IPS-18a (cell line): ENCODE measurements at regions not wholly inside any gene's neighbourhood (a gene's known extent, or its start where the extent isn't known, plus 50 kb on each side); places are given as distances from the start of the nearest gene placed in this dataset.
A peak's percentile ranks its signal among the peaks of the same experiment; 100 is the strongest.

Source experiments
- H3K27ac ChIP-seq: one replicate; pipeline ENCODE4 v1.5.1; 2013; ENCODE audit warnings: low read length
- H3K27me3 ChIP-seq: one replicate; pipeline ENCODE4 v1.6.1; 2013; ENCODE audit warnings: mild to moderate bottlenecking, low read length; ENCODE audit not compliant: control insufficient read depth, insufficient read depth
- H3K36me3 ChIP-seq: one replicate; pipeline ENCODE4 v1.6.1; 2013; ENCODE audit warnings: low read depth, low read length; ENCODE audit not compliant: control insufficient read depth
- H3K4me1 ChIP-seq: one replicate; pipeline ENCODE4 v1.6.1; 2013; ENCODE audit warnings: low read depth, low read length; ENCODE audit not compliant: control insufficient read depth
- H3K4me3 ChIP-seq: one replicate; pipeline ENCODE4 v1.5.1; 2013; ENCODE audit warnings: low read length
- H3K9ac ChIP-seq: one replicate; pipeline ENCODE4 v1.6.1; 2013; ENCODE audit warnings: mild to moderate bottlenecking, low read length, moderate library complexity
- H3K9me3 ChIP-seq: one replicate; pipeline ENCODE4 v1.6.1; 2013; ENCODE audit warnings: low read depth, low read length; ENCODE audit not compliant: control insufficient read depth

DNA sequence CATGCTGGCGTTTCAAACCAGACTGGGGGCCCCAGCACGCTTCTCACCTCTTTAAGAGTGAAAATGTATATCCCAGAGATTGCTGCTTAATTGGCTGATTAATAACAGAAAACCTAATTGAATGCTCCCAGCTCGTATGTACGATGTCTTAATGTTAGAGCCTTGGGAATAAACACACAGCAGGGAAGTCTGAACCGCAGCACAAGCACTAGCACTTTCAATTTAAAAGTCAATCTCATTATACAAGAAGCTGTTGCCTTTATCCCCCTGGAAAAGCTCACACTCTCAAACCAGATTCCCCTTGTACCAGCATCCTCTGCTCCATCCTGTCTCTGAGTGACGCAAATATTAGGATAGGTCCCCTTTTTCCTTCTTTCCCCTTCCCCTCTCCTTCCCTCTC lies 449.1 kb downstream of the MN1 start:
- H3K4me3 ChIP-seq = no peak overlapping the region

GRCh38 chr22:27358096-27358870 lies 443.3 kb downstream of the MN1 start:
- Histone ChIP-seq H3K36me3 (no peaks in the 10 kb centered on the region), H3K27me3 (no peaks in the 10 kb centered on the region), H3K27ac (no peak overlapping the region), H3K4me1 (no peaks in the 10 kb centered on the region), H3K9me3 (peaks cover 6% of the 10 kb centered on the region), H3K9ac (no peak overlapping the region), H3K4me3 (no peak overlapping the region)

More for the DNA sequence above, 449.1 kb downstream of the MN1 start:
- Histone ChIP-seq H3K27ac (no peak overlapping the region), H3K36me3 (no peaks in the 10 kb centered on the region), H3K9ac (no peak overlapping the region), H3K9me3 (peaks cover 6% of the 10 kb centered on the region), H3K27me3 (no peaks in the 10 kb centered on the region), H3K4me1 (peaks cover 6% of the 10 kb centered on the region)

GRCh38 chr22:27370269-27370668 lies 431.3 kb downstream of the MN1 start:
- no peak overlapping the region for H3K4me3 ChIP-seq
- no peak overlapping the region for H3K9ac ChIP-seq
- H3K36me3 ChIP-seq = no peaks in the 10 kb centered on the region
- H3K27me3 ChIP-seq = no peaks in the 10 kb centered on the region
- no peak overlapping the region for H3K27ac ChIP-seq
- no peaks in the 10 kb centered on the region for H3K9me3 ChIP-seq
- H3K4me1 ChIP-seq = peaks cover 10% of the 10 kb centered on the region

DNA sequence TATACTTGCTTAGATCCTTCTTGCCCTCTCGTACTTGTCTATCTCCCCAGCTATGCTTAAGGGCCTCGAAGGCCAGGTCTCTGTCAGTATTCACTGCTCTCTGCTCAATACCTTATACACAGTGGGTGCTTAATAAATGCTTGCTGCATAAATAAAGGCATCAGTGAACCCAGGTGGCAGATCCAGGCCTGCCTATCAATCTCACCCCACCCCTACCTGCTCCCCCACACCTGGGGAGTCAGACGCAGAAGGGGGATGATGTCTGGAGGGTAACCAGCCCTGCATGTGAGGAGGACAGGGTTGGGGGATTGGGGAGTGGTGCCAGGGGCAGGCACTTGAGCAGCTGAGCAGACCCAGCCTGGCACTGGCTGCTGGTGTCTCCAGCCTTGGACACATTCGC lies 430.6 kb downstream of the MN1 start:
- H3K9me3 ChIP-seq = no peaks in the 10 kb centered on the region
- no peak overlapping the region for H3K4me3 ChIP-seq
- no peak overlapping the region for H3K27ac ChIP-seq
- no peaks in the 10 kb centered on the region for H3K27me3 ChIP-seq
- peaks cover 10% of the 10 kb centered on the region for H3K4me1 ChIP-seq
- no peaks in the 10 kb centered on the region for H3K36me3 ChIP-seq
- no peak overlapping the region for H3K9ac ChIP-seq

DNA sequence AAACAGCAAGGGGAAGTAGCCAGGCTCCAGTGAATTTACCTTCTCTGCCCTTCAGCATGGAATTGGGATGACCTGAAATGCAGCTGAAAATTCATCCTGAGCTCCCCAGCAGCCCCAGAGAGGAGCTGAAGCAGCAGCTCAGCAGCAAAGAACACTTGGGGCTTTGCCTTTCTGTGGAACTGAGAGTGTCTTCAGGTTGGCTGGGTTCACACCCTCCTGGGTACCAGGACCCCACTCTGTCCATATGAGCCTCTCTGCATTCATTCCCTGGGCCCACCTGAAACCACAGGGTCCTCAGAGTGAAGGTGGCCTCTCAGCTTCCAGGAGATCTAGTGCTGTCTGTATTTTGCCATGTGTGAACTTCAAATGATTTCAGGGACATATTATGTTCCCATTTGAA lies 429.2 kb downstream of the MN1 start:
- peaks cover 10% of the 10 kb centered on the region for H3K4me1 ChIP-seq
- no peaks in the 10 kb centered on the region for H3K36me3 ChIP-seq
- H3K9ac ChIP-seq = no peak overlapping the region
- no peak overlapping the region for H3K4me3 ChIP-seq
- H3K9me3 ChIP-seq = no peaks in the 10 kb centered on the region
- no peaks in the 10 kb centered on the region for H3K27me3 ChIP-seq
- H3K27ac ChIP-seq = no peak overlapping the region

GRCh38 chr22:27372969-27373670 lies 428.4 kb downstream of the MN1 start:
- peaks cover 10% of the 10 kb centered on the region for H3K4me1 ChIP-seq
- no peak overlapping the region for H3K9ac ChIP-seq
- H3K9me3 ChIP-seq = no peaks in the 10 kb centered on the region
- no peaks in the 10 kb centered on the region for H3K27me3 ChIP-seq
- H3K4me3 ChIP-seq = peak overlapping the region; percentile 38
- no peak overlapping the region for H3K27ac ChIP-seq
- no peaks in the 10 kb centered on the region for H3K36me3 ChIP-seq

- Histone ChIP-seq H3K4me3 (no peak overlapping the region), H3K9me3 (no peaks in the 10 kb centered on the region), H3K4me1 (peaks cover 4% of the 10 kb centered on the region), H3K9ac (no peak overlapping the region), H3K36me3 (no peaks in the 10 kb centered on the region), H3K27me3 (no peaks in the 10 kb centered on the region), H3K27ac (no peak overlapping the region)
These were observed 423.9 kb downstream of the MN1 start for GRCh38 chr22:27377501-27378295.

- H3K9ac ChIP-seq = no peak overlapping the region
- H3K9me3 ChIP-seq = no peaks in the 10 kb centered on the region
- no peak overlapping the region for H3K27ac ChIP-seq
- no peaks in the 10 kb centered on the region for H3K27me3 ChIP-seq
- no peaks in the 10 kb centered on the region for H3K4me1 ChIP-seq
- H3K36me3 ChIP-seq = no peaks in the 10 kb centered on the region
- H3K4me3 ChIP-seq = no peak overlapping the region
These were observed 423.2 kb downstream of the MN1 start for GRCh38 chr22:27378311-27378800.

- H3K36me3 ChIP-seq = no peaks in the 10 kb centered on the region
- no peak overlapping the region for H3K9ac ChIP-seq
- H3K27me3 ChIP-seq = no peaks in the 10 kb centered on the region
- no peak overlapping the region for H3K27ac ChIP-seq
- no peak overlapping the region for H3K4me3 ChIP-seq
- H3K4me1 ChIP-seq = no peaks in the 10 kb centered on the region
- H3K9me3 ChIP-seq = no peaks in the 10 kb centered on the region
These were observed 422.6 kb downstream of the MN1 start for GRCh38 chr22:27378995-27379394.

GRCh38 chr22:27380855-27381254 lies 420.7 kb downstream of the MN1 start:
- Histone ChIP-seq H3K36me3 (no peaks in the 10 kb centered on the region), H3K9ac (no peak overlapping the region), H3K9me3 (no peaks in the 10 kb centered on the region), H3K4me1 (no peaks in the 10 kb centered on the region), H3K4me3 (no peak overlapping the region), H3K27ac (no peak overlapping the region), H3K27me3 (no peaks in the 10 kb centered on the region)

GRCh38 chr22:27381552-27381951 lies 420.0 kb downstream of the MN1 start:
- H3K27ac ChIP-seq = no peak overlapping the region
- H3K9ac ChIP-seq = no peak overlapping the region
- H3K36me3 ChIP-seq = no peaks in the 10 kb centered on the region
- H3K9me3 ChIP-seq = no peaks in the 10 kb centered on the region
- no peak overlapping the region for H3K4me3 ChIP-seq
- H3K27me3 ChIP-seq = no peaks in the 10 kb centered on the region
- H3K4me1 ChIP-seq = no peaks in the 10 kb centered on the region
